NB4 (cell line): ENCODE measurements at regions not wholly inside any gene's neighbourhood (a gene's known extent, or its start where the extent isn't known, plus 50 kb on each side); places are given as distances from the start of the nearest gene placed in this dataset.

Source experiments
- POLR2A ChIP-seq: IDR thresholded peaks from 2 replicates; pipeline ENCODE4 v1.6.1; 2011; ENCODE audit warnings: mild to moderate bottlenecking; ENCODE audit not compliant: insufficient read length; ENCODE audit errors: extremely low read depth
- TF ChIP-seq, protein P1 (sequence below): IDR thresholded peaks from one replicate; pipeline ENCODE4 v1.5.1; 2012; ENCODE audit warnings: low read depth, low read length

DNA sequence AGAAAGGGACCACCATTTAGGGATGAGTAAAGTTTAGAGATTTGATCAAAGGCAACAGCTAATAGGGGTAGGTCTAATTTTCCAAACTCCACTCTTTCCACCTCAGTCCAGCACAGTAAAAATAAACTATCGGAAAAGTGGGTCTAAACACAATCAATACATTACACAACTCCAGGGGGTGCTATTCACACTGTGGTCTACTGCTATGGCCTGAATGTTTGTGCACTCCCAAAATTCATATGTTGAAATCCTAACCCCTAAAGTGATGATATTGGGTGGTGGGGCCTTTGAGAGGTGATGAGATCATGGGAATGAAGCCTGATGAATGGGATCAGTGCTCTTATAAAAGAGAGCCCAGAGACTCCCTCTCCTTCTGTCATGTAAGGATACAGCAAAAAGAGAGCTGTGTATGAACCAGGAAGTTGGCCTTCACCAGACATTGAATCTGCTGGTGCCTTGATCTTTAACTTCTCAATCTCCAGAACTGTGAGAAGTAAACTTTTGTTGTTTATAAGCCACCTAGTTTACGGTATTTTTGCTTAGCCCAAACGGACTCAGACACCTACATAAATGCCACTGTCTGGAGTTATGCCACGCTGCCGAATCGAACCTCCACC lies 193.9 kb downstream of the OMA1 start:
- TF ChIP-seq, protein P1, sequence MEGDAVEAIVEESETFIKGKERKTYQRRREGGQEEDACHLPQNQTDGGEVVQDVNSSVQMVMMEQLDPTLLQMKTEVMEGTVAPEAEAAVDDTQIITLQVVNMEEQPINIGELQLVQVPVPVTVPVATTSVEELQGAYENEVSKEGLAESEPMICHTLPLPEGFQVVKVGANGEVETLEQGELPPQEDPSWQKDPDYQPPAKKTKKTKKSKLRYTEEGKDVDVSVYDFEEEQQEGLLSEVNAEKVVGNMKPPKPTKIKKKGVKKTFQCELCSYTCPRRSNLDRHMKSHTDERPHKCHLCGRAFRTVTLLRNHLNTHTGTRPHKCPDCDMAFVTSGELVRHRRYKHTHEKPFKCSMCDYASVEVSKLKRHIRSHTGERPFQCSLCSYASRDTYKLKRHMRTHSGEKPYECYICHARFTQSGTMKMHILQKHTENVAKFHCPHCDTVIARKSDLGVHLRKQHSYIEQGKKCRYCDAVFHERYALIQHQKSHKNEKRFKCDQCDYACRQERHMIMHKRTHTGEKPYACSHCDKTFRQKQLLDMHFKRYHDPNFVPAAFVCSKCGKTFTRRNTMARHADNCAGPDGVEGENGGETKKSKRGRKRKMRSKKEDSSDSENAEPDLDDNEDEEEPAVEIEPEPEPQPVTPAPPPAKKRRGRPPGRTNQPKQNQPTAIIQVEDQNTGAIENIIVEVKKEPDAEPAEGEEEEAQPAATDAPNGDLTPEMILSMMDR: no peak
- TF ChIP-seq POLR2A: no peak
